GM21576 (cell line): ENCODE measurements at regions not wholly inside any gene's neighbourhood (a gene's known extent, or its start where the extent isn't known, plus 50 kb on each side); places are given as distances from the start of the nearest gene placed in this dataset.

Source experiments
- ATAC-seq: cut with Tn5 transposase; IDR thresholded peaks from one replicate; pipeline ENCODE4 v1.9.1; 2021; ENCODE audit warnings: mild to moderate bottlenecking, moderate library complexity; ENCODE audit not compliant: unreplicated experiment

DNA sequence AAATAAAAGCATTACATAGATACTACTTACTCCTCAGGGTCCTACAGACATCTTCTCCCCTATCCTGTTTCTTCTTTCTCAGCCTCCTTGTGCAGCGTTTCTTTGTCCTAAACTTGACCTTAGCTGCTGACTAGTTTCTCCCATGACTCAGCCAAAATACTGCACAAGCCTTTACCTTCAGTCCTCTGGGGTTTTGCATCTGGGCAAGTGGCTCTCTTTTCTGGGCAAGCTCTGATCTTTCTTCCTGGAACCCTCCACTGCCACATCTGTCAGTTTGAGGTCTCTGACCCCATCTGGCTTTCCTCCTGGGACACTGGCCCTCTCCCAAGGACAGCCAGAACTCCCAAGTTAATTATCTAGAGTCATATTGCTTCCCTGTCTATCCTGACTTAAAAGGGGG lies 838.4 kb downstream of the DHX35 start:
- ATAC-seq = no peak

DNA sequence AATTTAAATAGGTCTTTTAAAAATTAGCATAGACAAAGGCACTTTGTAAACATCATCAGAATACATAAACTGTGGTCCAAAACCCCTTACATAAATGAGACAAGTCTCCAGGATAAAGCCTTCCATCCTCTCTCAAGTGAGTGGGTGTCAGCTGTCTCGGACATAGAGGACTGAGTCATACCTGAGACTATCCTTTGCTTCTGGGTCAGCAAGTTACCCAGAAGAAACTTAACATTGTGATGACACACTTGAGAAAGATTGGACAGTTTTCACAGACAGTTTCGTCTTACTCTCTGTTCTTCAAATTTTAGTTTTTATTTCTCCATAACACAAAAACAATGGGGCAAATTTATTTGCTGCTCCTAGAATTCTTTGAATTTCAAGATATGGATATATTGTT lies 838.0 kb downstream of the DHX35 start:
- no peak for ATAC-seq

DNA sequence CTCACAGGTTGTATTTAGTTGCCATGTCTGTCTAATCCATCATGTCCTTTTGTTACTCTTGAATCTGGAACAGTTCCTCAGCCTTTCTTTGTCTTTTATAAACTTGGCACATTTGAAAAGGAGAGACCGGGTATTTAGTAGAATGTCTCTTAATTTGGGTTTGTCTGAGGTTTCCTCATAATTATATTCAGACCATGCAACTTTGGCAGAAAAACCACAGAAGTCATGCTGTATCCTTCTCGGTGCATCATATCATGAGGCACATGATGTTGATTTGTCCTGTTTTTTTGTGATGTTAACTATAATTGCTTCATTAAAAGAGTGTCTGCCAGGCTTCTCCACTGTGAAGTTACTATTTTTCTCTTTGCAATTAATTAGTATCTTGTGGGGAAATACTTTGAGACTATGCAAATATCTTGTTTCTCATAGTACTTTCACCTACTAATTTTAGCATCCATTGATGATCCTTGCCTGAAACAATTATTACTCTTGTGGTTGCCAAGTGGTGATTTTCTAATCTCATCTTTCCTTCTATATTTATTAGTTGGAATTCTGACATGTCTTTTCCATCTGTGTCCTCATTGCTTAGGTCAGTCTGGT lies 837.3 kb downstream of the DHX35 start:
- no peak for ATAC-seq

DNA sequence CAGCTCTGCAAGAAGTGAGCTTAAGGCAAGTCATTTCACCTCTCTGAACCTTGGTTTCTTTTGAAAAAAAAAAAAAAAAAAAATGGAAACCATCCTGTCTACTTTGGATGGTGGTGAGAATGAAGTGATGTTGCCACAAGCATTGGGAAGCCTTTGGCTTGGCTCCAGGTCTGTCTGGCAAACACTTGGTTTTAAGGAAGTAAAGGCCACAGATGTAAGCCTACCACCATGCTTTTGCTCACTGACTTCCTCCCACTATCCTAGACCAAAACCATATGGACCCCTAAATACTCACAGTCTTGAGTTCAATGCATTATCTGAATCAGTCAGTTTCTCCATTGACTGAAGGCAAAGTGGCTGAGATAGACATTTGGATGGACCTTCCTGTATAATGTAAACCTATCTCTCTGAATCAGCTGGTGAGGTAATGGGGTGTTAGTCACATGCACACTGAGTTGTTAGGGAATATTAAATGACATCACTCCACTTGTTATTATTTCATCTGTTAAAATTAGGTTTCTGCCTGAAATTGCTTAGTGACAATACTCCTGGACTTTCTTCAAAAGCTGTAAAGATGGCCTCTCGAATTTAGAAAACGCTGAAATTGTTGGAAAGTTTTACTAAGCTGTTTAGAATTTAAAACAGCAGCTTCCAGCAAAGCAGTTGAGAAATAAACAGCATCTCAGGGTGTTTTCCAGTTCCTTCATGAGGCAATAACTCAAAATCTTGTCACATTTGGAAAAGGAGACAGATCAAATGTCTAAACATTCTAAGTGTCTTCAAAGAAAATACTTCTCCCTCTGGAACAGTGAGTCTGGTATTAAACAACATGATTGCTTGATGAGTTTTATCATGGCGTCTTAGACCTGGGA lies 833.5 kb downstream of the DHX35 start:
- ATAC-seq = no peak

- no peak for ATAC-seq
These were observed 830.2 kb downstream of the DHX35 start for GRCh38 chr20:39792334-39792733.

DNA sequence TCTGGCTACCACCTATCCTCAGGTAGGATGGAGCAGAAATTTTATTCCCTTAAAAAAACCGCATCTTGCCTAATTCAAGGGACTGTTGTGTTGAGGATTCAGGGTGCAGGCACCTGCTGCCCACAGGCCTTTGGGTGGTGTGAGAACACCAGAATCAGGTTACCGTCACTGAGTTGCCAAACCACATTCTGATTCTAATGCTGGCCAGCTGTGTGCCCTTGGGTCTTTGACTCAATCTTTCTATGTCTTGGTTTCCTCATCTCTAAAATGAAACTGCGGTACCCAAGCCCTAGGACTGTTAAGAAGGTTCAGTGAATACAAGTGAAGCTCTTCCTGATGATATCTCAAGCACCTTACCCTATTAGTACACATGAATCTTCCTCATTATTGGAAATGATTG lies 827.3 kb downstream of the DHX35 start:
- ATAC-seq = no peak

- no peak for ATAC-seq
These were observed 823.2 kb downstream of the DHX35 start for GRCh38 chr20:39785252-39785917.

GRCh38 chr20:39784693-39785092 lies 822.5 kb downstream of the DHX35 start:
- ATAC-seq = no peak

- ATAC-seq = no peak
These were observed 816.9 kb downstream of the DHX35 start for GRCh38 chr20:39778847-39779604.

GRCh38 chr20:39778431-39778830 lies 816.3 kb downstream of the DHX35 start:
- ATAC-seq = no peak

DNA sequence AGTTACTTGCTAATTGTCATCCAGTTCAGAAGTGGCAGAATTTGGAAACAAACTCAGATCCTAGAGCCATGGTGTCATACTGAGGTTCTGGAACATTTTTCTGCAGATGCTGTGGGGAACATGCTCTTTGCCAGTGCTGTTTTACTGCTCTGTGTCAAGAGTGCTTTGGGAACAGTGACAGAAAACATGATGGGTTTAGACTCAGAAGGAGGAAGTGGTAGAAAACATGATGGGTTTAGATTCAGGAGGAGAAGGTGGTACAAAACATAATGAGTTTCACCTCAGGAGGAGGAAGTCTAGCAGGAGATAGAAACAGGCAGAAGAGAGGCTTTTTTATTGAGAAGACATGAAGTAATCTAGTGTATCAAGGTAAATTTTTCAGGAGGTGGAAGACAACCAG lies 815.5 kb downstream of the DHX35 start:
- no peak for ATAC-seq

DNA sequence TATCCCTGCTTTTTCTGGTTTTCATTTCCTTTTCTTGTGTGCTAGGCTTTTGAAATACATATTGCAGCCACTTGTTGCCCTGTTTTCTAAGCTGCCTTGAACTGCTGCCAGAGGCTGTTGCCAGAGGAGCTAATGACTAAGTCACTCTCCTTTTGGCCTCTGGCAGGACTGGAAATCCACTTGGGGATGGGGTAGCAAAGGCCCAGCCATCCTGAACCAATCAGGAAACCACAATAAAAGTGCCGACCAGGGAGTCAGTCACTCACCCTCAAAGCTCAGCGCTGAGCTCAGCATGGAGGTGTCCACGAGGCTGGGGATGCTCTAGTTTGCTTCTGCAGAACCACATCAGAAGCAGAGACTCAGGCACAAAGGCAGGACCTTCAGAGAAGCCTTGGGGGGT lies 813.0 kb downstream of the DHX35 start:
- ATAC-seq = no peak

DNA sequence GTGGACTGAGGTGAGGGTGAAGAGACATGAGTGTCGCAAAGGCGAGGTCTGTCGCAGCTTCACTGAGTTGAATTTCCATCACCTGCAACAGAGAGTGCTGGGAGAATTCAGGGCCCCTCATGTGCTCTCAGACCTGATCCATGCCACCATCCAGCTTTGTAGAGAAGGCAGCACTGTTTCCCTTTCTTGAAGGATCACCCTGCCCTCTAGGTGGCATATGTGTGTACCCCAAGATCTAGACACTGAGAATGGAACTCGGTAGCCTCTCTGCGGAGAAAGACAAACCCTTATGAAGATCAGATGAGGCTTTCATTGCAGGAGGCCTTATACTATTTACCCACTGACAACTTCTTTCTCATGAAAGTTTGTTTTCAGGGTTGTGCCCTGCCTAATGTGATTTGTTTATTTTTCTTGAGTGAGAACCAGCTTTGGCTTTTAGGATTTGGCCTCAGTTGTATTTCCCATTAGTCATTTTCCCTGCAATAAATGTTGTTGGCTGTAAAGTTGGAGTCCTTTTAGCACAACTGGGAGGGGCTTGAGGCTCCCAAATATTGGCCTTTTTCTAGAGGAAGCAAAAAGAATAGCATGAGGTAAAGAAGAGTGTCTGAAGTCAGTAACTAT lies 811.3 kb downstream of the DHX35 start:
- ATAC-seq = no peak

DNA sequence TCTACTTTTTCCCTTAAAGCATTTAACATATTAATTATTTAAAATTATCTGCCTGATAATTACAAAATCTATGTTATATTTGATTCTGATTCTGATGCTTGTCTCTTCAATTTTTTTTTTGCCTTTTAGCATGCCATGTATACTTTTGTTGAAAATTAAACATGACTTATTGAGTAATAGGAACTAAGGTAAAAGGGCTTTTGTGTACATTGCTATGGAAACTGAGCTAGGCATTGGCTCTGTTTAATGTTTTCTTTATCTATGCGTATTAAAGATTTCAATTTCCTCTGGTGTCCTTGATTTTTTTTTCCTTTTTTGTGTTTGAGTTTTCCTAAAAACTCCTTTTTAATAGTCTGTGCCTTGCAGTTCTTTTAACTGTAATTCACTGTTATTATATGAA lies 805.2 kb downstream of the DHX35 start:
- no peak for ATAC-seq

DNA sequence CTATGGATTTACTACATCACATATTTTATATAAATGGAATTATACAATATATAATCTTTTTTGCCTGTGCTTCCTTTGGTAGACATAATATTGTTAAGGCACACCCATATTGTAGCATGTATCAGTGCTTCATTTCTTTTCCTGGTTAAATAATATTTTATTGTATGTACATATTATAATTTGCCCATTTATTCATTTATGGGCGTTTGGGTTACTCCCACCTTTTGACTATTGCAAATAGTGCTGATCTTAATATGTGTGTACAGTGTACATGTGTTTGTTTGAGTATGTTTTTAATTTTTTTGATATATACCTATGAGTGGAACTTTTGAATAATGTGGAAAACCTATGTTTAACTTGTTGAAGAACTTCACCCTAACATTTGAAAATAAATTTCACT lies 804.2 kb downstream of the DHX35 start:
- no peak for ATAC-seq

- ATAC-seq = no peak
These were observed 800.6 kb downstream of the DHX35 start for GRCh38 chr20:39762716-39763115.

DNA sequence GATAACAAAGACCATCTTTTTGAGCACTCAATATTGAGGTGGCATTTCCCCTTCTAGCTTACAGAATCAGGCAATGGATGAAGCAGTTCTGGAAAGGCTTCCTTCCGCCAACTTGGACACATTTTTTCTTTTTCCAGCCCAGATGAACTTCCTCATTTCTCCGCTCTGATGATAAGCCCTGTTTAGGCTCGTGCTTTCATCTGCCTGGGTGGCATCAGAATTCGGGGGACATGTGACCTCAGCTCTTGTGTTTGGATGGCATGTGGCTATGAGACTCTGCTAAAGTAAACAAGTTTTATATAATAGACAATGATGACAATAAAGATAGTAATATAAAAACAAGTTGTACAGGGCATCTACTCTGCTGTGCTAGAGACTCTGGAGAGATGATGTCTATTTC lies 796.7 kb downstream of the DHX35 start:
- no peak for ATAC-seq

GRCh38 chr20:39756828-39757227 lies 794.7 kb downstream of the DHX35 start:
- ATAC-seq = no peak

- ATAC-seq = no peak
These were observed 794.2 kb downstream of the DHX35 start for GRCh38 chr20:39756369-39756768.

DNA sequence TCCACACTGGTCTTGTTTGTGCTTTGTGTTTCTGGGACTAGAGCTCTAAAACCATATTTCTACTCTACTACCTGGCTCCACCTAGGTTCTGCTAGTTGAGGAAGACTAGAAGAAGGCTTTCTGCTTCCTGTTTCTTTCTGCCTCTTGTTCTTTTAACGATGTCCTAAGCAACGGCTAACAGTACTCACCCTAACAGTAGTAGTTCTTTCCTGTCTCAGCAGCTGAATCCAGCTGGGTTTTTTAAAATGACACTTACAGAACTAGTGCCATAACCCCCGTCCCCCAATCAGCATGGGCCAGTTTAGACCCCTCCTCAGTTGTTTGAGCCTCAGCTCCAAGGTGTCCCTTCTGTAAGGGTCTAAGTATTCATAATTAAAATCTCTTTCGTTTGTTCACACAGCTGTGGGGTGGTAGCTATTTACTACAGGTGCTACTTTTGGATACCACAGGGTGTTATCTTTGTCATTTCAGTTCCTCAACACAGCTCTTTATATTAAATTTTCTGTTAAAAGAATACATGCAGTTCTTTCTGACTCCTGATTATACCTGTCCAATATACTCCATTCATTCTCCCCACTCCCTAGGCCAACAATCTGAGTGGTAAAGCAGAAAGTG lies 790.2 kb downstream of the DHX35 start:
- no peak for ATAC-seq
